Panc1 (cell line): ENCODE measurements at regions not wholly inside any gene's neighbourhood (a gene's known extent, or its start where the extent isn't known, plus 50 kb on each side); places are given as distances from the start of the nearest gene placed in this dataset.

Experiments
- ATAC-seq: fragments of 200-7000 bp; cut with Tn5 transposase; 2 replicates; pipeline ENCODE4 v1.9.1; 2020; ENCODE audit warnings: mild to moderate bottlenecking, moderate library complexity
- BruUV-seq: library from RNA; stranded (reverse); fragments of 400-500 nt; replicated peaks from 2 replicates; lab custom pipeline; 2021; lab: Mats Ljungman, UMichigan
- CTCF ChIA-PET: fragments of 300-600 bp; sonication (Branson Sonifier 250); formaldehyde crosslinking; loops from one replicate; lab custom pipeline; 2022; ENCODE audit warnings: antibody characterized with exemption; lab: Charles Lee
- POLR2A ChIA-PET: fragments of 300-600 bp; sonication (Branson Sonifier 250); formaldehyde crosslinking; loops from one replicate; lab custom pipeline; 2022; ENCODE audit warnings: antibody characterized with exemption; lab: Charles Lee
- DNase-seq: peaks from one replicate; pipeline ENCODE4 v3.0.0-alpha.2; 2010; ENCODE audit warnings: low read depth, low spot score
- H3K27ac ChIP-seq: 2 replicates; pipeline ENCODE4 v1.5.1; 2011; ENCODE audit warnings: mild to moderate bottlenecking, low read length, inconsistent platforms
- H3K27me3 ChIP-seq: fragments of 200-500 bp; sonication (Bioruptor generic); 2 replicates; pipeline ENCODE4 v1.6.0; 2014; ENCODE audit warnings: low read length, inconsistent platforms; ENCODE audit not compliant: control insufficient read depth, insufficient read depth
- H3K36me3 ChIP-seq: fragments of 200-500 bp; sonication (Bioruptor generic); 2 replicates; pipeline ENCODE4 v1.5.1; 2014; ENCODE audit warnings: inconsistent platforms, mild to moderate bottlenecking, low read length, moderate library complexity; ENCODE audit not compliant: control insufficient read depth, insufficient read depth
- H3K4me1 ChIP-seq: 2 replicates; pipeline ENCODE4 v1.5.1; 2011; ENCODE audit warnings: inconsistent platforms, mild to moderate bottlenecking, low read length, moderate library complexity; ENCODE audit not compliant: control insufficient read depth, insufficient read depth
- H3K4me3 ChIP-seq, 2 experiments: 2 replicates each; pipeline ENCODE4 v1.5.1; 2011 to 2012; ENCODE audit warnings: low read depth in 2 of 2, low read length in 2 of 2, mild to moderate bottlenecking in 2 of 2, inconsistent platforms in 1 of 2, moderate library complexity in 1 of 2
- H3K9me3 ChIP-seq: fragments of 200-500 bp; sonication (Bioruptor generic); 2 replicates; pipeline ENCODE4 v1.5.1; 2014; ENCODE audit warnings: low read depth, mild to moderate bottlenecking, inconsistent platforms, low read length, moderate library complexity; ENCODE audit not compliant: control insufficient read depth, insufficient read depth
- CTCF ChIP-seq: fragments of 450-650 bp; IDR thresholded peaks from 2 replicates; pipeline ENCODE4 v1.5.1; 2017; ENCODE audit warnings: mild to moderate bottlenecking
- POLR2AphosphoS5 ChIP-seq: IDR thresholded peaks from 2 replicates; pipeline ENCODE4 v1.6.1; 2012; ENCODE audit warnings: mild to moderate bottlenecking, low read depth, low read length, moderate library complexity
- SIN3A ChIP-seq: IDR thresholded peaks from 2 replicates; pipeline ENCODE4 v1.6.1; 2012; ENCODE audit warnings: low read depth, mild to moderate bottlenecking, low read length, moderate library complexity, borderline replicate concordance; ENCODE audit not compliant: insufficient read depth
- TCF7L2 ChIP-seq: IDR thresholded peaks from 2 replicates; pipeline ENCODE4 v1.6.1; 2011; ENCODE audit warnings: mild to moderate bottlenecking, low read depth, low read length, inconsistent platforms
- in situ Hi-C: cut with HindIII; loops from 2 replicates; pipeline ENCODE4 v1.10.0; 2016; ENCODE audit warnings: low sequenced_read_pairs, low pct_unique_long_range_greater_than_20kb
- intact Hi-C: fragments of 100-400 bp; cut with micrococcal nuclease; formaldehyde crosslinking; loops from one replicate; pipeline ENCODE4 v1.10.0; 2022; ENCODE audit not compliant: unreplicated experiment
- TF ChIP-seq, protein P1 (sequence below), 2 experiments: IDR thresholded peaks; 2 replicates each; pipeline ENCODE4 v1.6.1; 2011 to 2012; ENCODE audit warnings: low read depth in 2 of 2, control low read depth in 1 of 2, low read length in 1 of 2, mild to moderate bottlenecking in 1 of 2, moderate library complexity in 1 of 2; ENCODE audit not compliant: insufficient read depth in 1 of 2

DNA sequence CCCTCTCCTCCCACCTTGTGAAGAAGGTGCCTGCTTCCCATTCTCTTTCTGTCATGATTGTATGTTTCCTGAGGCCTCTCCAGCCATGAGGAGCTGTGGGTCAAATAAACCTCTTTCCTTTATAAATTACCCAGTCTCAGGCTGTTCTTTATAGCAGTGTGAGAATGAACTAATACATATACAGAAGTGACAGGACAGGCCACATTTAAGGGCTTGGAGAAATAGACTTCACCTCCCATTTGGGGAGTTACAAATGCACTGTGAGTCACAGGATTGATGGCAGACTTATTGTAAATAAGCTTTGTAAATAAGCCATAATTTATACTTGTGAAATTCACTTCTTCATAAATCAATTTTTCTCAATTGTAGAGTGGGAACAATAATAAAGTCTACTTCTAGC, 543.3 kb downstream of the LRRIQ3 start:
- Histone ChIP-seq H3K4me3 (no peak overlapping the region), H3K9me3 (no peaks in the 10 kb centered on the region), H3K36me3 (no peaks in the 10 kb centered on the region), H3K27ac (no peak overlapping the region), H3K27me3 (no peaks in the 10 kb centered on the region), H3K4me1 (no peaks in the 10 kb centered on the region)
- ATAC-seq (no peak), DNase-seq (no peak)
- TF ChIP-seq TCF7L2 (no peak), CTCF (no peak), POLR2AphosphoS5 (no peak), SIN3A (no peak)
- TF ChIP-seq, protein P1, sequence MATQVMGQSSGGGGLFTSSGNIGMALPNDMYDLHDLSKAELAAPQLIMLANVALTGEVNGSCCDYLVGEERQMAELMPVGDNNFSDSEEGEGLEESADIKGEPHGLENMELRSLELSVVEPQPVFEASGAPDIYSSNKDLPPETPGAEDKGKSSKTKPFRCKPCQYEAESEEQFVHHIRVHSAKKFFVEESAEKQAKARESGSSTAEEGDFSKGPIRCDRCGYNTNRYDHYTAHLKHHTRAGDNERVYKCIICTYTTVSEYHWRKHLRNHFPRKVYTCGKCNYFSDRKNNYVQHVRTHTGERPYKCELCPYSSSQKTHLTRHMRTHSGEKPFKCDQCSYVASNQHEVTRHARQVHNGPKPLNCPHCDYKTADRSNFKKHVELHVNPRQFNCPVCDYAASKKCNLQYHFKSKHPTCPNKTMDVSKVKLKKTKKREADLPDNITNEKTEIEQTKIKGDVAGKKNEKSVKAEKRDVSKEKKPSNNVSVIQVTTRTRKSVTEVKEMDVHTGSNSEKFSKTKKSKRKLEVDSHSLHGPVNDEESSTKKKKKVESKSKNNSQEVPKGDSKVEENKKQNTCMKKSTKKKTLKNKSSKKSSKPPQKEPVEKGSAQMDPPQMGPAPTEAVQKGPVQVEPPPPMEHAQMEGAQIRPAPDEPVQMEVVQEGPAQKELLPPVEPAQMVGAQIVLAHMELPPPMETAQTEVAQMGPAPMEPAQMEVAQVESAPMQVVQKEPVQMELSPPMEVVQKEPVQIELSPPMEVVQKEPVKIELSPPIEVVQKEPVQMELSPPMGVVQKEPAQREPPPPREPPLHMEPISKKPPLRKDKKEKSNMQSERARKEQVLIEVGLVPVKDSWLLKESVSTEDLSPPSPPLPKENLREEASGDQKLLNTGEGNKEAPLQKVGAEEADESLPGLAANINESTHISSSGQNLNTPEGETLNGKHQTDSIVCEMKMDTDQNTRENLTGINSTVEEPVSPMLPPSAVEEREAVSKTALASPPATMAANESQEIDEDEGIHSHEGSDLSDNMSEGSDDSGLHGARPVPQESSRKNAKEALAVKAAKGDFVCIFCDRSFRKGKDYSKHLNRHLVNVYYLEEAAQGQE (IDR thresholded peaks at IDR 0.05; ENCODE audit: insufficient read depth in 1 of 2, low read depth in 2 of 2, low read length in 1 of 2): no peak
- BruUV-seq: no TSS peak
- in situ Hi-C loops (no loop called here), intact Hi-C loops (no loop called here)
- CTCF ChIA-PET: no interaction called here
- POLR2A ChIA-PET: no interaction called here

GRCh38 chr1:73644198-73644597, 553.8 kb downstream of the LRRIQ3 start:
- ChIA-PET CTCF (no interaction called here), POLR2A (no interaction called here)
- Histone ChIP-seq H3K9me3 (no peaks in the 10 kb centered on the region), H3K4me1 (no peaks in the 10 kb centered on the region), H3K27me3 (no peaks in the 10 kb centered on the region), H3K36me3 (no peaks in the 10 kb centered on the region), H3K27ac (no peak overlapping the region), H3K4me3 (no peak overlapping the region)
- intact Hi-C loops: no loop called here
- DNase-seq: no peak
- TF ChIP-seq POLR2AphosphoS5 (no peak), TCF7L2 (no peak), SIN3A (no peak), CTCF (no peak)
- TF ChIP-seq, protein P1 (IDR thresholded peaks at IDR 0.05; ENCODE audit: insufficient read depth in 1 of 2, low read depth in 2 of 2, low read length in 1 of 2): no peak
- in situ Hi-C loops: no loop called here
- BruUV-seq: no TSS peak
- ATAC-seq: no peak
